GM23338 (cell line): ENCODE measurements at regions not wholly inside any gene's neighbourhood (a gene's known extent, or its start where the extent isn't known, plus 50 kb on each side); places are given as distances from the start of the nearest gene placed in this dataset.

Experiments
- ATAC-seq: fragments of 200-7000 bp; cut with Tn5 transposase; 3 replicates; pipeline ENCODE4 v1.9.1; 2020
- DNase-seq: peaks from one replicate; pipeline ENCODE4 v3.0.0-alpha.2; 2015; ENCODE audit warnings: low spot score
- H2AFZ ChIP-seq: fragments of 200-600 bp; sonication (generic); 2 replicates; pipeline ENCODE4 v1.8.0; 2016; ENCODE audit warnings: antibody characterized with exemption, mild to moderate bottlenecking, moderate library complexity
- H3F3A ChIP-seq: fragments of 200-600 bp; sonication (generic); replicated peaks from 2 replicates; pipeline ENCODE4 v1.8.0; 2017; ENCODE audit warnings: antibody characterized with exemption, mixed run types, low read depth
- H3K27ac ChIP-seq: fragments of 200-600 bp; sonication (generic); 2 replicates; pipeline ENCODE4 v1.6.1; 2016; ENCODE audit warnings: low read depth
- H3K27me3 ChIP-seq: fragments of 200-600 bp; sonication (generic); 2 replicates; pipeline ENCODE4 v1.8.0; 2016; ENCODE audit warnings: mild to moderate bottlenecking, mixed run types, moderate library complexity; ENCODE audit not compliant: insufficient read depth
- H3K36me3 ChIP-seq: fragments of 200-600 bp; sonication (generic); 2 replicates; pipeline ENCODE4 v1.8.0; 2016; ENCODE audit warnings: mild to moderate bottlenecking; ENCODE audit not compliant: insufficient read depth
- H3K4me1 ChIP-seq: fragments of 200-600 bp; sonication (generic); 2 replicates; pipeline ENCODE4 v1.8.0; 2016; ENCODE audit warnings: mild to moderate bottlenecking, moderate library complexity; ENCODE audit not compliant: insufficient read depth
- H3K4me2 ChIP-seq: fragments of 200-600 bp; sonication (generic); 2 replicates; pipeline ENCODE4 v1.7.1; 2017; ENCODE audit warnings: mixed run types
- H3K4me3 ChIP-seq: fragments of 200-600 bp; sonication (generic); 2 replicates; pipeline ENCODE4 v1.6.1; 2016; ENCODE audit warnings: mixed run types
- H3K79me2 ChIP-seq: fragments of 200-600 bp; sonication (generic); replicated peaks from 2 replicates; pipeline ENCODE4 v1.8.0; 2017; ENCODE audit warnings: mild to moderate bottlenecking; ENCODE audit not compliant: insufficient read depth
- H3K9me2 ChIP-seq: fragments of 200-600 bp; sonication (generic); 2 replicates; pipeline ENCODE4 v1.8.0; 2017; ENCODE audit not compliant: insufficient read depth
- H4K20me1 ChIP-seq: fragments of 200-600 bp; sonication (generic); replicated peaks from 2 replicates; pipeline ENCODE4 v1.8.0; 2017; ENCODE audit warnings: mild to moderate bottlenecking; ENCODE audit not compliant: insufficient read depth
- H3K27ac Mint-ChIP-seq: 2 replicates; pipeline ENCODE4 v1.8.0; 2020; ENCODE audit warnings: inconsistent platforms, mild to moderate bottlenecking, moderate library complexity, mixed read lengths
- H3K27me3 Mint-ChIP-seq: 3 replicates; pipeline ENCODE4 v1.8.0; 2022; ENCODE audit warnings: low read depth, mild to moderate bottlenecking, moderate library complexity, mixed read lengths, inconsistent platforms; ENCODE audit not compliant: insufficient read depth, poor library complexity
- H3K36me3 Mint-ChIP-seq: 3 replicates; pipeline ENCODE4 v1.8.0; 2021; ENCODE audit warnings: low read depth, mild to moderate bottlenecking, inconsistent platforms, moderate library complexity, mixed read lengths
- H3K4me1 Mint-ChIP-seq: 3 replicates; pipeline ENCODE4 v1.8.0; 2020; ENCODE audit warnings: mild to moderate bottlenecking, inconsistent platforms, mixed read lengths
- H3K4me3 Mint-ChIP-seq: 3 replicates; pipeline ENCODE4 v1.8.0; 2021; ENCODE audit warnings: moderate library complexity, mild to moderate bottlenecking, inconsistent platforms, mixed read lengths
- H3K9me3 Mint-ChIP-seq: 3 replicates; pipeline ENCODE4 v1.8.0; 2020; ENCODE audit warnings: moderate library complexity, mild to moderate bottlenecking, inconsistent platforms, mixed read lengths
- CREB1 ChIP-seq: fragments of 250-450 bp; sonication (Bioruptor Pico); IDR thresholded peaks from 2 replicates; pipeline ENCODE4 v1.5.0; 2020; ENCODE audit warnings: low read depth, mild to moderate bottlenecking, moderate library complexity
- ETS1 ChIP-seq: IDR thresholded peaks from 2 replicates; pipeline ENCODE4 v1.6.1; 2016; ENCODE audit warnings: antibody characterized with exemption
- EZH2 ChIP-seq: fragments of 200-600 bp; sonication (generic); IDR thresholded peaks from one replicate; pipeline ENCODE4 v1.8.0; 2017; ENCODE audit warnings: antibody characterized with exemption, mild to moderate bottlenecking, low read depth; ENCODE audit not compliant: unreplicated experiment
- JUNB ChIP-seq: IDR thresholded peaks from one replicate; pipeline ENCODE4 v1.6.1; 2016; ENCODE audit warnings: antibody characterized with exemption; ENCODE audit not compliant: unreplicated experiment
- NANOG ChIP-seq: IDR thresholded peaks from 2 replicates; pipeline ENCODE4 v1.6.1; 2016; ENCODE audit warnings: antibody characterized with exemption, borderline replicate concordance
- ZNF114 ChIP-seq: fragments of 250-450 bp; sonication (Bioruptor Pico); IDR thresholded peaks from 2 replicates; pipeline ENCODE4 v1.5.0; 2020; ENCODE audit warnings: mild to moderate bottlenecking, moderate library complexity
- ZNF331 ChIP-seq: fragments of 250-450 bp; sonication (Bioruptor Pico); IDR thresholded peaks from 2 replicates; pipeline ENCODE4 v1.5.0; 2020; ENCODE audit warnings: low read depth, mild to moderate bottlenecking, moderate library complexity
- TF ChIP-seq, protein P1 (sequence below), 2 experiments: fragments of 200-600 bp in 1 of 2; sonication (generic) in 1 of 2; conservative IDR thresholded peaks; 2 replicates each; pipeline versions ENCODE4 v1.5.1 to v1.6.1; 2016 to 2017; ENCODE audit warnings: antibody characterized with exemption in 2 of 2, low read depth in 2 of 2, mild to moderate bottlenecking in 2 of 2, moderate library complexity in 1 of 2

DNA sequence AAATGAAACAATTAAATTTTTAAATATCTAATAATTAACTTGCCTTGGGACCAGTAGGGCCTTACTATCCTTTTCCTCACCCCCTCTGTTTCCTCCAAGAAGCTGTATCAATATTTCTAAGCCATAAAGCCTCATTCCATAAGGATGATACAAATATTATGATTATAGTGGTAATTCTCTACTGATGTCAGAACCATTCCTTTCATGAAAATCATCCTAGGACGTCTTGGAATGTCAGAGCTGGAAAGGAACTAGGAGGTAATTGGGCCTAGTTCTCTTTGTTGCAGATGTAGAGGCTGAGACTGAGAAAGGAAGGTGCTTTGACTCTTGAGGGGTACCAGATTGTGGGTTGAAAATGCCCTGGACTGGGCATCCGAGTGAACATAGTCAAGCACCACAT is 766.7 kb upstream of the GHITM start:
- Histone ChIP-seq H3K9me2 (no peaks in the 10 kb centered on the region), H4K20me1 (no peaks in the 10 kb centered on the region), H3F3A (no peaks in the 10 kb centered on the region), H3K79me2 (no peaks in the 10 kb centered on the region), H3K27ac (no peak overlapping the region), H3K4me3 (no peak overlapping the region), H3K4me2 (no peak overlapping the region), H3K27me3 (no peaks in the 10 kb centered on the region), H3K36me3 (no peaks in the 10 kb centered on the region), H3K4me1 (peaks cover 5% of the 10 kb centered on the region; the same call in 1 of the 2 replicates), H2AFZ (no peak overlapping the region)
- Mint-ChIP-seq H3K9me3 (no peaks in the 10 kb centered on the region), H3K36me3 (no peaks in the 10 kb centered on the region), H3K27ac (peak overlapping the region; percentile 46; the same call in 1 of the 2 replicates), H3K4me3 (no peak overlapping the region), H3K27me3 (no peaks in the 10 kb centered on the region), H3K4me1 (peaks cover 7% of the 10 kb centered on the region)
- TF ChIP-seq EZH2, result no peak
- no peak for TF ChIP-seq JUNB
- no peak for TF ChIP-seq ZNF114 (CRISPR knock-in tag)
- no peak for ATAC-seq
- no peak for DNase-seq

- no peaks in the 10 kb centered on the region for H3K9me2 ChIP-seq
- TF ChIP-seq ZNF331 (CRISPR knock-in tag), result no peak
- TF ChIP-seq, protein P1, sequence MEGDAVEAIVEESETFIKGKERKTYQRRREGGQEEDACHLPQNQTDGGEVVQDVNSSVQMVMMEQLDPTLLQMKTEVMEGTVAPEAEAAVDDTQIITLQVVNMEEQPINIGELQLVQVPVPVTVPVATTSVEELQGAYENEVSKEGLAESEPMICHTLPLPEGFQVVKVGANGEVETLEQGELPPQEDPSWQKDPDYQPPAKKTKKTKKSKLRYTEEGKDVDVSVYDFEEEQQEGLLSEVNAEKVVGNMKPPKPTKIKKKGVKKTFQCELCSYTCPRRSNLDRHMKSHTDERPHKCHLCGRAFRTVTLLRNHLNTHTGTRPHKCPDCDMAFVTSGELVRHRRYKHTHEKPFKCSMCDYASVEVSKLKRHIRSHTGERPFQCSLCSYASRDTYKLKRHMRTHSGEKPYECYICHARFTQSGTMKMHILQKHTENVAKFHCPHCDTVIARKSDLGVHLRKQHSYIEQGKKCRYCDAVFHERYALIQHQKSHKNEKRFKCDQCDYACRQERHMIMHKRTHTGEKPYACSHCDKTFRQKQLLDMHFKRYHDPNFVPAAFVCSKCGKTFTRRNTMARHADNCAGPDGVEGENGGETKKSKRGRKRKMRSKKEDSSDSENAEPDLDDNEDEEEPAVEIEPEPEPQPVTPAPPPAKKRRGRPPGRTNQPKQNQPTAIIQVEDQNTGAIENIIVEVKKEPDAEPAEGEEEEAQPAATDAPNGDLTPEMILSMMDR (conservative IDR thresholded peaks at IDR 0.05; ENCODE audit: low read depth in 2 of 2), result peak; percentile 71 to 83
- Mint-ChIP-seq H3K27ac (peak overlapping the region; percentile 69; the same call in 1 of the 2 replicates), H3K4me1 (peaks cover 7% of the 10 kb centered on the region), H3K4me3 (no peak overlapping the region), H3K36me3 (no peaks in the 10 kb centered on the region), H3K9me3 (no peaks in the 10 kb centered on the region), H3K27me3 (no peaks in the 10 kb centered on the region)
- H3K4me2 ChIP-seq, result no peak overlapping the region
- no peak overlapping the region for H3K4me3 ChIP-seq
- no peaks in the 10 kb centered on the region for H4K20me1 ChIP-seq
- DNase-seq (peak; percentile 65), ATAC-seq (peak; percentile 75)
- no peaks in the 10 kb centered on the region for H3K36me3 ChIP-seq
- peaks cover 5% of the 10 kb centered on the region; the same call in 1 of the 2 replicates for H3K4me1 ChIP-seq
- H3K27ac ChIP-seq, result no peak overlapping the region
- no peaks in the 10 kb centered on the region for H3K79me2 ChIP-seq
- H2AFZ ChIP-seq, result no peak overlapping the region
- H3K27me3 ChIP-seq, result no peaks in the 10 kb centered on the region
- H3F3A ChIP-seq, result no peaks in the 10 kb centered on the region
These were observed 765.6 kb upstream of the GHITM start for GRCh38 chr10:83373671-83374070.

DNA sequence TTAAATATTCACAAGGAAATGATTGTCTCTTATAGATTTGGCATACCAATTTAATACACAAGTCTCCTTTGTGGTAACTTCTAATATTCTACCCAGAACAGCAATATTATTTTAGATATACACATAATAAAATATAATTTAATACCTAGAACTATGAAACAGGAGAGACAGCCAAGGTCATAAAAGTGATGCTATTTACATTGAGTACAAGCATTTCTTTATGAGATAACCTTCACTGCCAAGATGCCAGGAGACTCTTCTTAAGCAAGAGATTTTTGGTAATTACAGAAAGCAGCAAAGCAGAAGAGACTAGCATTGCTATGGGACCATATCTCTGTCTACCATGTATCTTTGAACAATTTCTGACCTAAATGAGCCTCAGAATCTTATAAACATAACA is 764.6 kb upstream of the GHITM start:
- Mint-ChIP-seq H3K36me3 (no peaks in the 10 kb centered on the region), H3K4me3 (no peak overlapping the region), H3K9me3 (no peaks in the 10 kb centered on the region), H3K27ac (no peak overlapping the region), H3K27me3 (no peaks in the 10 kb centered on the region), H3K4me1 (peaks cover 7% of the 10 kb centered on the region)
- DNase-seq (no peak), ATAC-seq (no peak)
- Histone ChIP-seq H3K9me2 (no peaks in the 10 kb centered on the region), H4K20me1 (no peaks in the 10 kb centered on the region), H3K27me3 (no peaks in the 10 kb centered on the region), H3K79me2 (no peaks in the 10 kb centered on the region), H3F3A (no peaks in the 10 kb centered on the region), H3K4me3 (no peak overlapping the region), H3K27ac (no peak overlapping the region), H3K4me2 (no peak overlapping the region), H3K4me1 (peaks cover 5% of the 10 kb centered on the region; the same call in 1 of the 2 replicates), H3K36me3 (no peaks in the 10 kb centered on the region), H2AFZ (no peak overlapping the region)
- no peak for TF ChIP-seq ETS1
- no peak for TF ChIP-seq CREB1
- TF ChIP-seq EZH2, result no peak
- TF ChIP-seq JUNB, result no peak
- TF ChIP-seq ZNF331 (CRISPR knock-in tag), result no peak
- TF ChIP-seq NANOG, result no peak
